Right cardiac atrium (tissue), 5 donors: ENCODE measurements at regions not wholly inside any gene's neighbourhood (a gene's known extent, or its start where the extent isn't known, plus 50 kb on each side); places are given as distances from the start of the nearest gene placed in this dataset.

Source experiments
- ATAC-seq, 2 donors: fragments of 200-7000 bp; cut with Tn5 transposase; one replicate each; pipeline versions ENCODE4 v1.8.0 to v1.9.1; 2020; ENCODE audit warnings: moderate library complexity in 2 of 2, mild to moderate bottlenecking in 1 of 2
- DNase-seq, 3 donors: peaks; one replicate each; pipeline ENCODE4 v3.0.0-alpha.2; 2020
- H3K27ac ChIP-seq: one replicate; pipeline ENCODE4 v1.5.1; 2013; ENCODE audit warnings: mild to moderate bottlenecking, low read length, control low read depth, moderate library complexity
- H3K27me3 ChIP-seq: one replicate; pipeline ENCODE4 v1.6.1; 2013; ENCODE audit not compliant: control insufficient read depth, insufficient read depth
- H3K4me1 ChIP-seq: one replicate; pipeline ENCODE4 v1.6.1; 2013; ENCODE audit warnings: low read length; ENCODE audit not compliant: control insufficient read depth, insufficient read depth
- H3K4me3 ChIP-seq: one replicate; pipeline ENCODE4 v1.5.1; 2013; ENCODE audit warnings: low read length, control low read depth
- H3K9me3 ChIP-seq: one replicate; pipeline ENCODE4 v1.6.1; 2013; ENCODE audit warnings: low read length; ENCODE audit not compliant: control insufficient read depth
- whole genome bisulfite sequencing: extraction: QIAGEN DNeasy Blood & Tissue Kit; methylation state at CpG from one replicate; pipeline ENCODE4 v1.1.7; 2013; 5-methylcytosine and 5-hydroxymethylcytosine counted together
- intact Hi-C, 4 donors: fragments of 100-400 bp; cut with DNase I; formaldehyde crosslinking; loops; one replicate each; pipeline versions ENCODE4 v1.11.0 to v1.14.0; 2022 to 2023
- donor health status: healthy with polysubstance abuse.
- donor health status: DM: no; HTN: yes; CAD: no.
- donor health status: DM: no; HTN: no; CAD: no.
- donor health status: DM: no; HTN: yes; CAD: no; lungs with severe emphysema.
- donor health status: DM: yes; HTN: yes; CAD: no.

DNA sequence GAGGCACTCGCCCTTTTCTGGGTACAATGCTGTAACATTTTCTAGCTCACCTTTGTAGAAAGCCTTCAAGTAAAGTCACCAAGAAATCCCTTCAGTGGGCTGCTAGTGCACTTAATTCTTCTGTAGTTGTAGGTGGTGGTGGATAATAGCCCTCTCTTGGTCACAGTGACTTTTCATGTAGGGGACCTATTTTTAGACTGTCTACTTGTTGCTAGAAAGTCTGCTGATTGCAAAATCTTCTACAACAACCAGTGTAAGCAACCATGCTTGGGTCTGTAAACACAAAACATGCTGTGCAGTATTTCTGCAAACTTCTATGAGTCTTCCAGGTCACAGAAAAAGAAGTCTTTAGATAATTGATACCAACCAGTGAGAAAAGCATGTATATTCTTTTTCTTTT is 55.6 kb downstream of the PBDC1 start:
- no peak for ATAC-seq
- intact Hi-C loops: no loop called here
- Histone ChIP-seq H3K27ac (no peak overlapping the region), H3K9me3 (no peaks in the 10 kb centered on the region), H3K4me3 (no peak overlapping the region), H3K27me3 (no peaks in the 10 kb centered on the region), H3K4me1 (no peaks in the 10 kb centered on the region)
- DNase-seq: no peak
- WGBS: 54% methylated on average over 1 of the region's 1 CpG

DNA sequence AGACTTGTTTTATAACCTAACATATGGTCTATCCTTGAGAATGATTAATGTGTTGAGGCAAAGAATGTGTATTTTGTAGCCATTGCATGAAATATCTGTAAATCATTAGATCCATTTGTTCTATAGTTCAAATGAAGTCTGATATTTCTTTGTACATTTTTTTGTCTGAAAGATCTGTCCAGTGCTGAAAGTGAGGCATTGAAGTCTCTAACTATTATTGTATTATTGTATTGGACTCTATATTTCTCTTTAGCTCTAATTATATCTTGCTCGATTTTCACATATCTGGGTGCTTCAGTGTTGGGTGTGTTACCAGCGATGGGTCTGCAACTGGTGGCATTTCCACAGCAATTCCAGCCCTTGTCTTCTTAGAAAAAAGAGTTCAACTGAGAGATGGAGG is 76.0 kb downstream of the PBDC1 start:
- H3K27ac ChIP-seq: no peak overlapping the region
- intact Hi-C loops: no loop called here
- ATAC-seq (no peak), DNase-seq (no peak)
- no peaks in the 10 kb centered on the region for H3K4me1 ChIP-seq
- H3K9me3 ChIP-seq: no peaks in the 10 kb centered on the region
- H3K4me3 ChIP-seq: no peak overlapping the region
- 77% methylated on average over 2 of the region's 2 CpGs for WGBS
- H3K27me3 ChIP-seq: no peaks in the 10 kb centered on the region

DNA sequence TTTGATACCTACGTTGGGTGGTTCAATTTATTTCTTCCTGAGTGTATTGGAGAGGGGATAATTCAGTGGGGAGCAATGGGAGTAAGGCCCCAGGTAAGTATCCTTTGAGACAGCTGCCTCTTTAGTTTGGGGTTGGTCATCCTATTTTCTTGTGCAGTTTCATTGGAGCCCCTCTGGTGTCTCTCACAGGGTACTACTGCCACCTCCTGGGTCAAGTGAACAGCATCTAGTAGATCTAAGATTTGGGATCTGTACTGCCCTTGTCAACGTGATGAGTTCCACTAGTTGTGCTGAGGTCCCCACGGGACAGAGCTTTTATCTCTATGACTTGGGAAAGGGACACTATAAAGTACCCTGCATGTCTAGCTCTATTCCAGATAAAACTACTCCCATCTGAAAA is 80.6 kb downstream of the PBDC1 start:
- DNase-seq (peak in 1 of 3 donors; percentile 16), ATAC-seq (peak; percentile 57 to 64)
- Histone ChIP-seq H3K27ac (no peak overlapping the region), H3K4me3 (no peak overlapping the region), H3K27me3 (no peaks in the 10 kb centered on the region), H3K9me3 (no peaks in the 10 kb centered on the region), H3K4me1 (no peaks in the 10 kb centered on the region)
- intact Hi-C loops: no loop called here
- 20% methylated on average over 3 of the region's 3 CpGs for WGBS

DNA sequence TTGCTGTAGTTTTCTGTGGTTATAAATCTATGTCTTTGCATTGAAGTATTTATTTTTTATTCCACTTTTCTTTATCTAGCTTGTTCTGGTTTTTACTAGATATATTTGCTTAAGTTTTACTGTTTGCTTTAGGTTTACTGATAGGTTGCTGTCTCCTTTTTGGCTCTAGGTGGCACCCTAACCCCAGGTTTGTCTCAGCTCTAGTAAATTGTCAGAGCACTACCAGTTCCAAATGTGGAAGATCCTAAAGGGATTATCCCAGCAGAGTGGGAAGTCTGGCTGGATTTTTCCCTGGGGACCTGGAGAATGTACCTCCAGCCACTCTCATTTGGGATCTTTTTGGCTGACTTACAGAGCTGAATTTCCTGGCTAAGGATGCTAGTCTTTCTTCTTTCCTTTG is 106.1 kb downstream of the PBDC1 start:
- no peaks in the 10 kb centered on the region for H3K27me3 ChIP-seq
- H3K9me3 ChIP-seq: no peaks in the 10 kb centered on the region
- no peak overlapping the region for H3K27ac ChIP-seq
- no peaks in the 10 kb centered on the region for H3K4me1 ChIP-seq
- no peak for ATAC-seq
- H3K4me3 ChIP-seq: no peak overlapping the region
- no peak for DNase-seq
- intact Hi-C loops: loop anchor here in 1 of 4 donors (10.0 kb wide), 1 partner anchor 176 kb away; no protein-coding TSS in a partner anchor
